HUES6 (cell line): ENCODE measurements at regions not wholly inside any gene's neighbourhood (a gene's known extent, or its start where the extent isn't known, plus 50 kb on each side); places are given as distances from the start of the nearest gene placed in this dataset.
"Not testable (repeated sequence)": the region's sequence is repeated elsewhere in the genome, so short reads cannot be mapped to it uniquely, and the experiment has no call there.

ENCODE experiments used
- H3K27ac ChIP-seq: 2 replicates; pipeline ENCODE4 v1.7.0; 2013; ENCODE audit warnings: low read depth, mild to moderate bottlenecking, low read length, inconsistent platforms
- H3K27me3 ChIP-seq: 2 replicates; pipeline ENCODE4 v1.6.1; 2013; ENCODE audit warnings: low read length; ENCODE audit not compliant: control insufficient read depth, insufficient read depth
- H3K36me3 ChIP-seq: 2 replicates; pipeline ENCODE4 v1.6.1; 2013; ENCODE audit warnings: low read length; ENCODE audit not compliant: control insufficient read depth, insufficient read depth
- H3K4me1 ChIP-seq: 2 replicates; pipeline ENCODE4 v1.6.1; 2013; ENCODE audit warnings: low read length; ENCODE audit not compliant: control insufficient read depth, insufficient read depth
- H3K4me3 ChIP-seq: 2 replicates; pipeline ENCODE4 v1.5.1; 2013; ENCODE audit warnings: low read depth, low read length
- H3K9ac ChIP-seq: one replicate; pipeline ENCODE4 v1.6.1; 2013; ENCODE audit warnings: mild to moderate bottlenecking, low read length
- H3K9me3 ChIP-seq: 2 replicates; pipeline ENCODE4 v1.6.1; 2013; ENCODE audit warnings: low read depth, low read length; ENCODE audit not compliant: control insufficient read depth, insufficient read depth

GRCh38 chr3:21894459-21895340 is 143.7 kb upstream of the ZNF385D start:
- no peaks in the 10 kb centered on the region for H3K36me3 ChIP-seq
- H3K9me3 ChIP-seq, result no peaks in the 10 kb centered on the region
- H3K27ac ChIP-seq, result no peak overlapping the region
- no peak overlapping the region for H3K9ac ChIP-seq
- H3K4me1 ChIP-seq, result no peaks in the 10 kb centered on the region
- no peaks in the 10 kb centered on the region for H3K27me3 ChIP-seq
- H3K4me3 ChIP-seq, result no peak overlapping the region

GRCh38 chr3:21898316-21898715 is 147.3 kb upstream of the ZNF385D start:
- Histone ChIP-seq H3K4me1 (no peaks in the 10 kb centered on the region), H3K36me3 (no peaks in the 10 kb centered on the region), H3K27ac (no peak overlapping the region), H3K9ac (no peak overlapping the region), H3K27me3 (no peaks in the 10 kb centered on the region), H3K9me3 (no peaks in the 10 kb centered on the region), H3K4me3 (no peak overlapping the region)

GRCh38 chr3:21901484-21901883 is 150.5 kb upstream of the ZNF385D start:
- H3K27ac ChIP-seq, result no peak overlapping the region
- H3K9ac ChIP-seq, result no peak overlapping the region
- no peaks in the 10 kb centered on the region for H3K27me3 ChIP-seq
- no peaks in the 10 kb centered on the region for H3K9me3 ChIP-seq
- H3K4me1 ChIP-seq, result no peaks in the 10 kb centered on the region
- no peak overlapping the region for H3K4me3 ChIP-seq
- H3K36me3 ChIP-seq, result no peaks in the 10 kb centered on the region

GRCh38 chr3:21902956-21903355 is 151.9 kb upstream of the ZNF385D start:
- Histone ChIP-seq H3K36me3 (no peaks in the 10 kb centered on the region), H3K4me1 (no peaks in the 10 kb centered on the region), H3K4me3 (no peak overlapping the region), H3K27ac (no peak overlapping the region), H3K27me3 (no peaks in the 10 kb centered on the region), H3K9ac (no peak overlapping the region), H3K9me3 (no peaks in the 10 kb centered on the region)

GRCh38 chr3:21909096-21909495 is 158.1 kb upstream of the ZNF385D start:
- Histone ChIP-seq H3K4me1 (no peaks in the 10 kb centered on the region), H3K27me3 (no peaks in the 10 kb centered on the region), H3K36me3 (no peaks in the 10 kb centered on the region), H3K9me3 (no peaks in the 10 kb centered on the region), H3K9ac (no peak overlapping the region), H3K4me3 (no peak overlapping the region), H3K27ac (no peak overlapping the region)

- Histone ChIP-seq H3K4me3 (no peak overlapping the region), H3K9ac (no peak overlapping the region), H3K9me3 (no peaks in the 10 kb centered on the region), H3K36me3 (no peaks in the 10 kb centered on the region), H3K4me1 (peaks cover 7% of the 10 kb centered on the region; the same call in 1 of the 2 replicates), H3K27ac (no peak overlapping the region), H3K27me3 (no peaks in the 10 kb centered on the region)
Measured at GRCh38 chr3:21912711-21913110, 161.7 kb upstream of the ZNF385D start.

GRCh38 chr3:21913791-21914190 is 162.8 kb upstream of the ZNF385D start:
- H3K27me3 ChIP-seq, result no peaks in the 10 kb centered on the region
- no peaks in the 10 kb centered on the region for H3K9me3 ChIP-seq
- no peak overlapping the region for H3K4me3 ChIP-seq
- H3K4me1 ChIP-seq, result peaks cover 7% of the 10 kb centered on the region; the same call in 1 of the 2 replicates
- no peak overlapping the region for H3K27ac ChIP-seq
- H3K36me3 ChIP-seq, result no peaks in the 10 kb centered on the region
- no peak overlapping the region for H3K9ac ChIP-seq

- Histone ChIP-seq H3K36me3 (no peaks in the 10 kb centered on the region), H3K9me3 (no peaks in the 10 kb centered on the region), H3K27me3 (no peaks in the 10 kb centered on the region), H3K4me3 (no peak overlapping the region), H3K9ac (no peak overlapping the region), H3K4me1 (peaks cover 10% of the 10 kb centered on the region), H3K27ac (no peak overlapping the region)
Measured at GRCh38 chr3:21914451-21914850, 163.4 kb upstream of the ZNF385D start.

GRCh38 chr3:21919383-21919782 is 168.4 kb upstream of the ZNF385D start:
- no peak overlapping the region for H3K9ac ChIP-seq
- no peaks in the 10 kb centered on the region for H3K9me3 ChIP-seq
- H3K4me1 ChIP-seq, result peaks cover 15% of the 10 kb centered on the region
- H3K4me3 ChIP-seq, result no peak overlapping the region
- H3K36me3 ChIP-seq, result no peaks in the 10 kb centered on the region
- H3K27ac ChIP-seq, result no peak overlapping the region
- no peaks in the 10 kb centered on the region for H3K27me3 ChIP-seq

GRCh38 chr3:21920421-21920861 is 169.4 kb upstream of the ZNF385D start:
- H3K9ac ChIP-seq, result no peak overlapping the region
- H3K27ac ChIP-seq, result no peak overlapping the region
- H3K4me3 ChIP-seq, result no peak overlapping the region
- no peaks in the 10 kb centered on the region for H3K36me3 ChIP-seq
- no peaks in the 10 kb centered on the region for H3K27me3 ChIP-seq
- peaks cover 12% of the 10 kb centered on the region for H3K4me1 ChIP-seq
- no peaks in the 10 kb centered on the region for H3K9me3 ChIP-seq

- H3K36me3 ChIP-seq, H3K27me3 ChIP-seq, H3K4me3 ChIP-seq, H3K27ac ChIP-seq, H3K4me1 ChIP-seq, H3K9ac ChIP-seq, H3K9me3 ChIP-seq: not testable (repeated sequence)
Measured at GRCh38 chr3:21923156-21923555, 172.1 kb upstream of the ZNF385D start.
